A549 (cell line): ENCODE measurements at regions not wholly inside any gene's neighbourhood (a gene's known extent, or its start where the extent isn't known, plus 50 kb on each side); places are given as distances from the start of the nearest gene placed in this dataset.

Experiments
- HDAC2 ChIP-seq: fragments of 200-600 bp; sonication (generic); IDR thresholded peaks from 2 replicates; pipeline ENCODE4 v1.6.1; 2016
- POLR2A ChIP-seq: IDR thresholded peaks from 2 replicates; pipeline ENCODE4 v1.6.1; 2012; ENCODE audit warnings: mild to moderate bottlenecking, low read length
- SMC3 ChIP-seq: fragments of >200 bp; sonication (Bioruptor Twin); formaldehyde crosslinking; IDR thresholded peaks from 3 replicates; pipeline ENCODE4 v1.6.1; 2018; ENCODE audit warnings: inconsistent platforms
- TF ChIP-seq, protein P1 (sequence below): fragments of >200 bp; sonication (Bioruptor Twin); formaldehyde crosslinking; IDR thresholded peaks from 3 replicates; pipeline ENCODE4 v1.5.1; 2016
- TF ChIP-seq, protein P2 (sequence below): fragments of 450-650 bp; IDR thresholded peaks from 2 replicates; pipeline ENCODE4 v1.6.1; 2014; ENCODE audit warnings: antibody characterized with exemption

GRCh38 chr1:82646888-82647287 is 846.2 kb downstream of the ADGRL2 start:
- no peak for TF ChIP-seq POLR2A
- TF ChIP-seq, protein P1, sequence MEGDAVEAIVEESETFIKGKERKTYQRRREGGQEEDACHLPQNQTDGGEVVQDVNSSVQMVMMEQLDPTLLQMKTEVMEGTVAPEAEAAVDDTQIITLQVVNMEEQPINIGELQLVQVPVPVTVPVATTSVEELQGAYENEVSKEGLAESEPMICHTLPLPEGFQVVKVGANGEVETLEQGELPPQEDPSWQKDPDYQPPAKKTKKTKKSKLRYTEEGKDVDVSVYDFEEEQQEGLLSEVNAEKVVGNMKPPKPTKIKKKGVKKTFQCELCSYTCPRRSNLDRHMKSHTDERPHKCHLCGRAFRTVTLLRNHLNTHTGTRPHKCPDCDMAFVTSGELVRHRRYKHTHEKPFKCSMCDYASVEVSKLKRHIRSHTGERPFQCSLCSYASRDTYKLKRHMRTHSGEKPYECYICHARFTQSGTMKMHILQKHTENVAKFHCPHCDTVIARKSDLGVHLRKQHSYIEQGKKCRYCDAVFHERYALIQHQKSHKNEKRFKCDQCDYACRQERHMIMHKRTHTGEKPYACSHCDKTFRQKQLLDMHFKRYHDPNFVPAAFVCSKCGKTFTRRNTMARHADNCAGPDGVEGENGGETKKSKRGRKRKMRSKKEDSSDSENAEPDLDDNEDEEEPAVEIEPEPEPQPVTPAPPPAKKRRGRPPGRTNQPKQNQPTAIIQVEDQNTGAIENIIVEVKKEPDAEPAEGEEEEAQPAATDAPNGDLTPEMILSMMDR, result no peak
- no peak for TF ChIP-seq HDAC2
- TF ChIP-seq, protein P2, sequence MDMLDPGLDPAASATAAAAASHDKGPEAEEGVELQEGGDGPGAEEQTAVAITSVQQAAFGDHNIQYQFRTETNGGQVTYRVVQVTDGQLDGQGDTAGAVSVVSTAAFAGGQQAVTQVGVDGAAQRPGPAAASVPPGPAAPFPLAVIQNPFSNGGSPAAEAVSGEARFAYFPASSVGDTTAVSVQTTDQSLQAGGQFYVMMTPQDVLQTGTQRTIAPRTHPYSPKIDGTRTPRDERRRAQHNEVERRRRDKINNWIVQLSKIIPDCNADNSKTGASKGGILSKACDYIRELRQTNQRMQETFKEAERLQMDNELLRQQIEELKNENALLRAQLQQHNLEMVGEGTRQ, result no peak
- no peak for TF ChIP-seq SMC3
